ENCODE measurements at regions not wholly inside any gene's neighbourhood (a gene's known extent, or its start where the extent isn't known, plus 50 kb on each side); places are given as distances from the start of the nearest gene placed in this dataset.
A peak's percentile ranks its signal among the peaks of the same experiment; 100 is the strongest.
"Not testable (repeated sequence)": the region's sequence is repeated elsewhere in the genome, so short reads cannot be mapped to it uniquely, and the experiment has no call there.

DNA sequence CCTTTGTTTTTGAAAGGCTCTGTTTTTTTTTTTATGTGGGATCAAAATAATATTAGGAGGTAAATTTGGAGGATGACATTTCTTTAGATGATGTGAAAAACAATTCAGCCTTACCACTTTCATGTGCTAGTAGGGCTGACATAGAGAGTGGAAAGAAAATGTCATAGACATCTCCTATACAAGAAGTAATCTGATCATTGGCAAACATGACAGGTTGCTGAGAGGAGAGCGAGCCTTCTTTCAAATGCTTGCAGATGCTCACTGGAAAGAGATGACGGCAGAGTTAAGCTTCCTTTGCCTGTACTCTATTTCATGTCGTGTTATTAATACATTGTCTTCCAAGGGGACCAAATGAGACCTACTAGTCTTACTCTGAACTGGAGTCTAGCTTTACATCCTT is 160.1 kb upstream of the DAP start:
- no peak for DNase-seq (ENCODE audit: low read depth)
- no peak overlapping the region for H3K4me3 ChIP-seq (ENCODE audit: low read depth, low read length)

DNA sequence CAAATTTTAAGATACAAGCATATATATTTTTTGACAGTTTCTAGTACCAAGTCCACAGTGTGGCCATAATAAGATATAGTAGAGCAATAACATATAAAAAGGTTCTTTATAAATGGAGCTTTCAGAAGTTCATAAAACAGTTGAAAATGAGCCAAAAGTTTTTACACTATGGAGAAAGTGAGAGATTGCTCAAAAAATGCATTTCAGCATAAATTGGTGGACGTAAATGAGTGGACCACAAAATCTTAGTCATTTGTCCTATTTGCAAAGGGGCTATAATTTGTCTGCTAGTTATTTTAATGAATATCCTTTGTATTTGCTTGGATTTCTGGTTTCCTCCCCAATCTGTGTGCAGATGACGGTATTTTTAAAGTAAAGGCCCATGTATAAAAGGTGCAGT is 159.4 kb upstream of the DAP start:
- no peak overlapping the region for H3K4me3 ChIP-seq (ENCODE audit: low read depth, low read length)
- DNase-seq (ENCODE audit: low read depth) = no peak

DNA sequence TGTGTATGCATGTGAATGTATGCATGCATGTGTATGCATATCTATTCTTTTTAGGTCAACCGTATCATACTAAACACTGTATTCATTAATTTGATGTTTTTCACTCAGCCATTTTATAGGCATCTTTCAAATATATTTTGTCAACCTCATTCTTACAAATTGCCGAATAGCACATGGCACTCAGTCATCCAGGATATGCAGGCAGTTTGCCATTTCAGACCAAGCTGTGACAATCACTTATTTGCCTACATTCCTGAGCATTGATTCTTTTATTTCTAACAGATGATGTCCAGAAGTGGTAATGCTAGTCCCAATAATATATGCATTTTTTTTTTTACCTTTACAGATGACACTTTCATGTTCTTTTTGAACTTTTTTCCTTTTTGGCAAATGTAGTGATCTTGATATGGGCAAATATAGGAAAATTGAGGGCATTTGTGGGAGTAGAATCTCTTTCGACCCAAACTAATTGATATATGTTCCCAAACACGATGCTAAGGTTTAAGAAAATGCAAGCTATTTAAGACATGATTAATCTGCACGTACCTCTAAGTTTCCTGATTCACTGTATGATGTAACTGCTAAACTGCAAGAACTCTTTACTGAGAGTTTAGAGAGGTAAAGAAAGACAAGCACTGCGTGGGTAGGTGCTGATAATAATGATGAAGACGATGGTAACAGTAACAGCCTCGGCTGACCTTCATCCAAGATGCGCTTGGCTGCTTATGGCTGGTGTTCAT is 153.9 kb upstream of the DAP start:
- H3K4me3 ChIP-seq (ENCODE audit: low read depth, low read length) = no peak overlapping the region
- DNase-seq (ENCODE audit: low read depth) = no peak

DNA sequence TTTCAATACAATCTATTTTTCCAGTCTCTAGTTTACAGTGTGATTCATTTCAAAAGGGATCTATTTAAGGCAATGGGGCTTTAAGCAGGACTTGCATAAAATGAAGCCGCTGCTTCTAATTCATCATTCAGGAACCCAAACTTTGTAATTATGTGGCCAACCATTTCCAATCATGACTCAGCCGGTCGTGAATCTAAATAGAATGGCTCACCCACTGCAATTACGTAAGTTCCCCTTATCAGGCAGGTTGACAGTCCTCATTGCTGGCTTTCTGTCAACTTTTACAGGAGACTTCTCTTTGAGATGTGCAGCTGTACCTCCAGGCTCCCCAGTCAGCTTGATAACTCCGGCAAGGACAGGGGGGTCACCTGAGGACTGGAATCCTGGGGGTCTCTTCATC is 152.8 kb upstream of the DAP start:
- DNase-seq (ENCODE audit: low read depth) = peak; percentile 56
- H3K4me3 ChIP-seq (ENCODE audit: low read depth, low read length) = no peak overlapping the region

DNA sequence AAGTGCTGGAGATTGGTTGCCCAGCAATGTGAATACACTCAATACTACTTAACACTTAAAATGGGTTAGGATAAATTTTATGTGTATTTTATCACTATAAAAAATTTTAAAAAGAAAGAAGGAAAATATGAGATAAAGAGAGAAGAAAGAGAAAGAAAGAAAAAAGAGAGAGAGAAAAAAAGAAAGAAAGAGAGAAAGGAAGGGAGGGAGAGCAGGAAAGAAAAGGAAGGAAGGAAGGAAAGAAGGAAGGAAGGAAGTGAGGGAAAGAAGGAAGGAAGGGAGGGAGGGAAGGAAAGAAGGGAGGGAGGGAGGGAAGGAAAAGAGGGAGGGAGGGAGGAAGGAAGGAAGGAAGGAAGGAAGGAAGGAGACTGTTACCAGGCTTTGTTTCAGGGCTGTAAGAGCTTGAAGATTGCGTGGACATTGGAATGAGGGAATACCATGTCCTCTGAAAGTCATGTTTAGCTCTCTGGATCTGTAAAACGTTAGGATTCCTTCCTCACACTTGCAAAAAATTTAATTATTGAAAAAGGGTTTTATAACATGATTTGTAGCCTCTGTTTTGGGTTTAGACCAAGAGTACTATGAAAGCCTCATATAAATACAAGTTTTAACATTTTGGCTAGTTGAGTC is 152.3 kb upstream of the DAP start:
- no peak overlapping the region for H3K4me3 ChIP-seq (ENCODE audit: low read depth, low read length)
- no peak for DNase-seq (ENCODE audit: low read depth)

DNA sequence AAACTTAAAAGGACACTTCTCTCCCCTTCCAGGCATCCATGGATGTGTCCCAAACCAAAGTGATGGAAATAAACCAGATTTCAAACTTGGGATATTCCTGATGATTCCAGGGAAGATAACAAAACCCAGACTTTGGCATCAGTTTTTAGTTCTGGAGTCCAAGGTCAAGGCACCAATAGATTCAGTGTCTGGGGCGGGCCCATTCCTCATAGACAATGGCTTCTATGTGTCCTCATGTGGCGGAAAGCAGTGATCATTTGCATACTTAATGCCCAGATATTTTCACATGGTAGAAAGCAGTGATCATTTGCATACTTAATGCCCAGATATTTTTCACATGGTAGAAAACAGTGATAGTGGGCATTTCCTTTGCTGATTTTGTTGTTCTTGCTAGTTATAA is 151.4 kb upstream of the DAP start:
- H3K4me3 ChIP-seq (ENCODE audit: low read depth, low read length) = no peak overlapping the region
- no peak for DNase-seq (ENCODE audit: low read depth)

DNA sequence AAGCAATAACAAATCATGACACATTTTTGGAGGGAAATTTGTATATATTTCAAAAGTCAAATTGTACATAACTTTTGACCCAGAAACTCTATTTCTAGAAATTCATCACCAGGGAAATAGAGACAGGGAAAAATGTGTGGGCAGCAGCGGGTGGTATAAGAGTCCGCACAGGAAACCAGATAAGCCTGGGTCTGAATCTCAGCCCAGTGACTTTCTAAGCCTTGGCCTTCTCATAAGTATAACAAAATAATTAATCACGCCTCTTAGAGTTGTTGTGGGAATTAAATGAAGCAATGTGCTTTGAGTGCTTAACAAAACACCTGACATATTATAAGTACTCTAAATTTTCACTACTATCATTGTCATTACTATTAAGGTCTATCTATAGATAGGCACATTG is 149.2 kb upstream of the DAP start:
- no peak for DNase-seq (ENCODE audit: low read depth)
- no peak overlapping the region for H3K4me3 ChIP-seq (ENCODE audit: low read depth, low read length)

DNA sequence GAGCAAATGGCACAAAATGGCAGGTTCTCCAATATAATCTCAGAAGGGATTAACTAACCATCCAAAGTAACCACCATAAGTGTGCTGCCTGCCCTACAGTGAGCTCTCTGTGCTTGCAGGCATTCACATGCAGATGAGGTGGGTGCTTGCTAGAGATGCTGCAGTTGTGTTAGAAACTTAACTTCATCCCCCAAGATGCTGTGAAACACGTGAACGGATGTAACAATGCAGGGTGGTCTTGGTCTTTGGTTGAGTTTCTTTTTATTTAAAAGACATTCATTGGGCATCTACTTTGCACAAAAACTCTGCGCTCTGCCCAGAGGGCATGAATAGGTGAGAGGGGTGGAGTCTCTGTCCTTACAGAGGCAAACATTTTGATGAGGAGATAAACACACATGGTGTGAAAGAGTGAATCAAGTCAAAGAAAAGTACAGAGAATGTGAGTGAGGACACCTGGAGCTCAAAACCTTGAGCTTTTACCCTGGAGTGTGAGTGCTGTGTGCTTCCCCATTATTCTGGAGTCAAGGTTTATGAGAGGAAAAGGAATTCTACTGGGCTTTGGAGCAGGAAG is 143.9 kb upstream of the DAP start:
- no peak overlapping the region for H3K4me3 ChIP-seq (ENCODE audit: low read depth, low read length)
- no peak for DNase-seq (ENCODE audit: low read depth)

DNA sequence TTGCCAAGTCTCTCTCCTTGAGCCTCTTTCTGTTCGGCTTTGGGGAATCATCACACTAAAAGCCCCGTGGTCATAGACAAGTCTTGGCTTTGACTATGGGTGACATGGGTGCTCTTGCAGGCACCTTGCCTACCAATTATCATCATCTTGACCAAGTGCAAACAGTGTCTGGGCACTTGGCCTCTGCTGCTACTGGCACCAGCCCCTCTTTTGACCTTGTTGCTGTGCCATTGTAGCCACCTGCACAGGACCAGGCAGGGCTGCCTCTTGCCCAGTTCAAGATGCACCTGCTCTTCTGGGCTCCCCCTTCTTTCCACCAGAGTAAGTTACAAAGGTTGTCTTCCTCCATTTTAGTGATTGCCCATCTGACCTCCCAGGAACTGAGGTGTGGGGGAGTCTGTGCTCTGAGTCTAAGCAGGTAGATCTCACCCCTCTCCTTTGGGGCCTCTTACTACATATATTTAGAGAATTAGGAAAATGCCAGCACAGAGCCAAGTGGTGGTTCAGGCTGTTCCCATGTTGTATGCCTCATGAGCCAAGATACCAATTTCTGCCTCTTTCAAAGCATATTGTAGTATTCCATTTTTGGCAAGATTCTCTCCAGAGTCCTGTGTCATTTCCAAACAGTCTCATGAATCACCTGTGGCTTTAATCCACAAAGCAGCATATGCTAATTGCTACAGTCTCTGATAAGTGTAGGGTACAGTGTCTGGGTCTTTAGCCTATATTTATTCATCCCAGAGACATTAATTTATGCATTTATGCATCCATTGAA is 142.9 kb upstream of the DAP start:
- no peak overlapping the region for H3K4me3 ChIP-seq (ENCODE audit: low read depth, low read length)
- DNase-seq (ENCODE audit: low read depth) = no peak

DNA sequence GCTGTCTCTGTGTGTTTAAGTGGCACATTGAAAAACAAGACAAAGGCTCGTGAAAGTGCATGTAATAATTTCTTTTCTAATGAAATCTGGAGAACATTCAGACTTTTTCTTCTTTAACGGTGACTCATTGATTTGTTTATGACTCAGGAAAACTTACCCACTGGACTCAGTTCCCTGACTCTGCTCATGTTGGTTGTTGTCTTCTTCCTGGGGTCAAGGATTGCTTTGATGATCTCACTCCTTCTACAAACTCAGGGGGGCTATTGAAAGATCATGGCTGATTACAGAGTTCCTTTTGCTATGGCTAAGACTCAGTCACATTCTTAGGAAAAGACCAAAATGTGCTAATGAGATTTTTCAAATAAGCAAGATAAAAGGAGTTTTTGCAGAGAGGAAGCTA is 141.1 kb upstream of the DAP start:
- peak; percentile 34 for DNase-seq (ENCODE audit: low read depth)
- no peak overlapping the region for H3K4me3 ChIP-seq (ENCODE audit: low read depth, low read length)

DNA sequence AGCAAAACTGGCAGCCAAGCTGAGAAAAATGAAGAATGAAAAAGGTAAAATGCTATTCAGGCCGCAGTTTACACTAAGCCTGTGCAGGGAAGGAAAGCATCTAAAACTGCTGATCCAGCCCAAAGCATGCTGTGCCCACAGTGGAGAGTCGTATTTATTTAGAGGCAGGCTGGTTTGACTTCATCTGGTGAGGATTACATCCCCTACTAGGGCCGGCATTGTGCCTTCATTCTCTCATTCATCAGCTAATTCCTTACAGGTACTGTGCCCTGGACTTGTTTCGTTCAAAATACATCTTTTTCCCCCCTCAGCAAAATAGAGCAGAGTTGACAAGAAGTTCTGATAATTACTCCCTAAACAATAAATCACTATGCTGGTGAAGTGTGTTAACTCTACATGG is 137.5 kb upstream of the DAP start:
- no peak overlapping the region for H3K4me3 ChIP-seq (ENCODE audit: low read depth, low read length)
- no peak for DNase-seq (ENCODE audit: low read depth)

DNA sequence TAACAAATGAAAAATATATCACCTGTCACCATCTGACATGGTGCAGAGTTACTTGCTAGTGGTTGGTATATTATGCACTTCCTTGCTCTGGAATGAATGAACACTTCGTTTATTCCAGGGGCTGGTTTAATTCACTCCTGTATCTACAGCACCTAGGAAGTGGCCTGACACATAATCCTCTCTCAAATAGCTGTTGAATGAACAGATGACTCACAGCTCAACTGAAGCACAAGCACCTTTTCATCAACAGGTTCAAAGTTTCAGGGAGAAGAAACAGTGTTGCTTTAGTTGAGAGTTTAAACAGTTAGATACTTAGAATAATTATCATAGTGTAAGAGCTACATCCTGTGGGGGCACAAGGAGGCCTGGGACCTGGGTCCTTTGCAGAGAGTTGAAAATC is 135.0 kb upstream of the DAP start:
- no peak for DNase-seq (ENCODE audit: low read depth)
- no peak overlapping the region for H3K4me3 ChIP-seq (ENCODE audit: low read depth, low read length)

DNA sequence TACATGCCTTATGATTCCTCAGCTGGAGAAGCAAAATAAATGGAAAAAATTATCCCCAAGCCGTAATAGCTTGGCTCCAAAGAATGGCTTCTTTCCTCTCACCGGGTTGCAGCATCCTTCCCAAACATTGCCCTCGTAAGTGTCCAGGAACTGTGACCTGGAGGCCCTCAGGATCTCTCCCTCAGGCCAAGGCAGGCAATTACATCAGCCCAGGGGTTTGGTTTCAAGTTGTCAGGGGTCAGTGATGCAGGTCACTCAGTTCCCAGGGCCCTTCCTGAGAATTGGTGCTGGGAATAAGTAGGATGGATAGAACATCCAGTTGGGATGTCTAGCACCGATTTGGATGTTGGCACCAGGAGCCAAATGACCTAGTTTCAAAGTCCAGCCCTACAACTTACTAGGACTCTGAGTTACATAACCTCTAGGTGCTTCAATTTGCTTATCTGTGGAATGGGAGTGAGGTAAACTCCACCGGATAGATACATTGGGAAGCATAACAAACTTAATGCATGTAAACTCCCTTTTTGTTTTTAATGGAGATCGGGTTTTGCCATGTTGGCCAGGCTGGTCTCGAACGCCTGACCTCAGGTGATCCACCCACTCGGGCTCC is 133.5 kb upstream of the DAP start:
- H3K4me3 ChIP-seq (ENCODE audit: low read depth, low read length) = no peak overlapping the region
- DNase-seq (ENCODE audit: low read depth) = no peak

DNA sequence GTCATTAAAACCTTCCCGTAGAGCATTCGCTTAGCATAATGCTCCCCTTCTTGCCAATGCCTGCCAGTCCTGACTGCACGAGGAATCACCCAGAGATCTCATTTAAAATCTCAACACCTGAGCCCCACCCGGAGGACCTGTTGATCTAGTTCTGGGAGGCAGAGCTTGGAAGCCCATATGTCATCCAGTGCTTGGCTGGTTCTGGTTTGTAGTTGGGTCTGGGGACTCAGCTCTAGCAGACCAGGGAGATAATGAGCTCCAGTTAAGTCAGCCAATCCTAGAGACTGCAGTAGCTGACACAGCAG is 131.8 kb upstream of the DAP start:
- DNase-seq (ENCODE audit: low read depth) = no peak
- no peak overlapping the region for H3K4me3 ChIP-seq (ENCODE audit: low read depth, low read length)

DNA sequence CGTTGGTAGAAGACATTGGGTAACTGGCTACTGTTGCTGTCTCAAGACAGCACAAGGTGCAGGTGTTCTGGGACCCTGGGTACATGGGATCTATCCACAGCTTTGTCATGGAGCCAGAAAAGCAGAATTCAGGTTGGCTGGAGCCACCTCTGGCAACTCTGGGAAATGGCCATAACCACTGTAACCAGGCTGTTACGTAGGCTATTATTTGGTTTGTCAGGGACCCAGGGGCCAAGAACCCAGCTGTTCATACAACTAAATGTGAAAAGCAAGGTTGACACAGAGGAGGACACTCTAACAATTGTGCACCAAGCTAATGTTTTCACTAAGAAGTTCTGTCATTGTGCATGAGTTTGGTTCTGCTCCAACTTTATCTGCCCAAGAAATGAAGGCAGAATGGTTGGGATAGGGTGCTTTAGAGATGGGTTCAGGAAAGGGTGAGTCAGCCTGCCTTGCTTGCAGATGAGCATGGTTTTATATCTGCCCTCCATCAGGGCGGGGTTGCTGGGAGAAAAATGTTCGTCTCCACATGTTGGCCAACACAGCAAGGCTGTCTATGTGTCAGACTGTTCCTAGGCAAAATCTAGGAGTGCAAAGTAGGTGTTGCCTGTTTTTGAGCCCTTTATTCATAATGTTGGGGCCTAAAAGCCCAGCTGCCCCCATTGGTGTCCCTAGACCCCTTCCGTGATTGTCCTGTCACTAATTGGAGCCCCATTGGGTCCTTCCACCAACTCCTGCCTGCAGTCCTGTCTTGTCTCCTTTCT is 131.3 kb upstream of the DAP start:
- no peak overlapping the region for H3K4me3 ChIP-seq (ENCODE audit: low read depth, low read length)
- no peak for DNase-seq (ENCODE audit: low read depth)

DNA sequence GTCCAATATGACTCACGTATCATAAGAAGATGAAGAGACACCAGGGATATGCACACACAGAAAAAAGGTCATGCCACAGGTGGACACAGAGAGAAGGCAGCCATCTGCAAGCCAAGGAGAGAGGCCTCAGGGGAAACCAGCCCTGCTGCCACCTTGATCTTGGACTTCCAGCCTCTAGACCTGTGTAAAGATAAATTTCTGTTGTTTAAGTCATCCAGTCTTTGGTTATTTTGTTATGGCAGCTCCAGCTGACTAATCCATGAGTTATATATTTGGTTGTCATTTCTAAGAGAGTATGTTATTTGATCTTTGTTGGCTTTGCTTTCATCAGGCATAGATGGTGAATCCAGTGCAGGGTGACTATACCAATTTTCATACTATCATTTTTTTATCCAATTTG is 130.2 kb upstream of the DAP start:
- no peak overlapping the region for H3K4me3 ChIP-seq (ENCODE audit: low read depth, low read length)
- DNase-seq (ENCODE audit: low read depth) = no peak

DNA sequence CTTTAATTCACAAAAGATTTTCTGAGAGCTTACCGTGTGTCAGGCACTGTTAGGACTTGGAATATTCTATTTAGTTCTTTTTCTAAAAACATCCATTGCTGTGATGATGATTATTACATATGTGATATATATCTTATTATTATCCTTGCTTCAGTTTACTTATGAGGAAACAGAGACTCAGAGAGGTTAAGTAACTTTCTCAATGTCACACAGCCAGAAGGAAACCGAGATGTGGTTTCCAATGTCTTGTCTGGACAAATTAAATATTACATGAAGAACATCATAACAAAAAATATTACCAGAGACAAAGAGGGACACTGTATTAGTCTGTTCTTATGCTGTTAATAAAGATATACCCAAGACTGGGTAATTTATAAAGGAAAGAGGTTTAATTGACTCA is 125.5 kb upstream of the DAP start:
- DNase-seq (ENCODE audit: low read depth) = no peak
- no peak overlapping the region for H3K4me3 ChIP-seq (ENCODE audit: low read depth, low read length)

DNA sequence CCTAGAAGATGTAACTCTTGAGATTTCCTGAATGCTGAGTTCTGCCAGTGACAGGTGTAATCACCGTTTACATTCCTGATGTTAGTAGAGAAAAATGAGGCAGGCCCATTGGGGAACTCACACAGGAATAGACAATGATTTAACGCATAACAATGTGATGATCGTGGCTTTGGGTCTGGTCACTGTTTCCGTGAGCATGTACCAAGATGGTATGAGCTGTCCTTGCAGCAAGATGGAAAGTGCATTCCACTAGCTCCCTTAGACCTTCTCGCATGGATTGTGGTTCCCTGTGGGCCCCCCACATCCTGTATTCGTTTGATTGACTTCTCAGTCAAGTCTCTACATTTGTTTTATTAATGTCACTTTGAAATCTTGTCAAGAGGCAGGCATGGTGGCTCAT is 124.0 kb upstream of the DAP start:
- no peak for DNase-seq (ENCODE audit: low read depth)
- no peak overlapping the region for H3K4me3 ChIP-seq (ENCODE audit: low read depth, low read length)

DNA sequence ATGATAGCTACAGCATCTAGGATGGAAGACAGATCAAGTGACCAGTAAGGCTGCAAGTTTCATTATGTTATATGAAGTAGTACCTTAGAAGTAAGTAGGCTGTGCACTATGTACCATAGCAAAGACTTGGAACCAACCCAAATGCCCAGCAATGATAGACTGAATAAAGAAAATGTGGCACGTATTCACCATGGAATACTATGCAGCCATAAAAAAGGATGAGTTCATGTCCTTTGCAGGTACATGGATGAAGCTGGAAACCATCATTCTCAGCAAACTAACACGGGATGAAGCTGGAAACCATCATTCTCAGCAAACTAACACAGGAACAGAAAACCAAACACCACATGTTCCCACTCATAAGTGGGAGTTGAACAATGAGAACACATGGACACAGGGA is 122.9 kb upstream of the DAP start:
- not testable (repeated sequence) for DNase-seq (ENCODE audit: low read depth); H3K4me3 ChIP-seq (ENCODE audit: low read depth, low read length)

DNA sequence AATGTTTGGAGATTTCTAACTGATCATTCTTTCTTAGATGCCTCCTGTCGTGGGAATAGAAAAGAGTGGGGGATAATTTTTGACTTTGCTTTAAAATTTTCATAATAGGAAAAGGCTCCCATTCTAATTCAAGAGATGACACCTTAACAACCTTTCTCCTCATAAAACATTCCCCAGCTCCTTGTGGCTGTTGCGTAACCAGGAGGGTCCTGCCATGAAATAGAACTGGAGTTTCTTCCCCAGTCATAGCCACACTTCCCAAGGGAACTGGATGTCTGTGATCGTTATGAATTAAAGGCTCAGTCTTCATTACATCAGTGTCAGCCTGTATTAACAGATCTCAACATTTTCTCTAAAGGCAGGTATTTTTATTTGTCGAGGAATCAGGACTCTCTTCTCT is 119.9 kb upstream of the DAP start:
- no peak overlapping the region for H3K4me3 ChIP-seq (ENCODE audit: low read depth, low read length)
- no peak for DNase-seq (ENCODE audit: low read depth)

Measured in skeletal muscle cell (primary cell).